ENCODE measurements at regions not wholly inside any gene's neighbourhood (a gene's known extent, or its start where the extent isn't known, plus 50 kb on each side); places are given as distances from the start of the nearest gene placed in this dataset.

DNA sequence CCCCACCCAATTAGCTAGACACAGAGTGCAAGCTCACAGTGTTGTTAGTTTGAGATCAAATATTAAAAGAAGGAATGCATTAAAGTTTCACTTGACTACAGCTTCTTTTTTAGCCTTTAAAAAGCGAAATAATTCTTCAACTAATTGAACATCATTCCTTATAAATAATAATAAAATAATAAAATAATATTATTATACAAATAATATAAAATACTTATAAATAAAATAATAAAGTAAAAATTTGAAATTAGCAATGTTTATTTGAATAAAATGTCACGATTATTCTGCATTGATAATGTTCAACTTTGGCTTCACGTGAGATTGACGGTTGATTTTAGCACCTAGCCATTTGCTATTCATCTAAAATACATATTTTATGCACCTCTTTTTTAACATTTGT lies 819.3 kb downstream of the FRK start:
- H4K20me1 ChIP-seq (ENCODE audit: insufficient read depth, low read length), result no peaks in the 10 kb centered on the region
- H3K9me2 ChIP-seq (ENCODE audit: low read depth, low read length), result no peaks in the 10 kb centered on the region
- no peaks in the 10 kb centered on the region for H3K27me3 ChIP-seq (ENCODE audit: insufficient read depth, low read length)
- no peak overlapping the region for H2AFZ ChIP-seq (ENCODE audit: low read length)
- no peak overlapping the region for H3K27ac ChIP-seq (ENCODE audit: low read depth, low read length, poor library complexity, severe bottlenecking)
- H3K4me2 ChIP-seq (ENCODE audit: low read length), result no peak overlapping the region
- no peaks in the 10 kb centered on the region for H3K79me2 ChIP-seq (ENCODE audit: insufficient read depth, low read length)
- H3K4me1 ChIP-seq (ENCODE audit: insufficient read depth, low read length, severe bottlenecking), result no peaks in the 10 kb centered on the region
- TF ChIP-seq, protein P1, sequence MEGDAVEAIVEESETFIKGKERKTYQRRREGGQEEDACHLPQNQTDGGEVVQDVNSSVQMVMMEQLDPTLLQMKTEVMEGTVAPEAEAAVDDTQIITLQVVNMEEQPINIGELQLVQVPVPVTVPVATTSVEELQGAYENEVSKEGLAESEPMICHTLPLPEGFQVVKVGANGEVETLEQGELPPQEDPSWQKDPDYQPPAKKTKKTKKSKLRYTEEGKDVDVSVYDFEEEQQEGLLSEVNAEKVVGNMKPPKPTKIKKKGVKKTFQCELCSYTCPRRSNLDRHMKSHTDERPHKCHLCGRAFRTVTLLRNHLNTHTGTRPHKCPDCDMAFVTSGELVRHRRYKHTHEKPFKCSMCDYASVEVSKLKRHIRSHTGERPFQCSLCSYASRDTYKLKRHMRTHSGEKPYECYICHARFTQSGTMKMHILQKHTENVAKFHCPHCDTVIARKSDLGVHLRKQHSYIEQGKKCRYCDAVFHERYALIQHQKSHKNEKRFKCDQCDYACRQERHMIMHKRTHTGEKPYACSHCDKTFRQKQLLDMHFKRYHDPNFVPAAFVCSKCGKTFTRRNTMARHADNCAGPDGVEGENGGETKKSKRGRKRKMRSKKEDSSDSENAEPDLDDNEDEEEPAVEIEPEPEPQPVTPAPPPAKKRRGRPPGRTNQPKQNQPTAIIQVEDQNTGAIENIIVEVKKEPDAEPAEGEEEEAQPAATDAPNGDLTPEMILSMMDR (IDR thresholded peaks at IDR 0.05; ENCODE audit: low read length), result no peak
- TF ChIP-seq EZH2 (IDR thresholded peaks at IDR 0.05; ENCODE audit: borderline replicate concordance, low read length), result no peak
- 0 out of 2 replicates have a peak, but pooled peaks cover 3% of the 10 kb centered on the region for H3K9me3 ChIP-seq (ENCODE audit: low read length)
- no peak overlapping the region for H3K9ac ChIP-seq (ENCODE audit: low read length)
- no peaks in the 10 kb centered on the region for H3K36me3 ChIP-seq (ENCODE audit: insufficient read depth, low read length)
- H3K4me3 ChIP-seq (ENCODE audit: low read depth, low read length, poor library complexity, severe bottlenecking), result no peak overlapping the region
- H3F3A ChIP-seq (ENCODE audit: insufficient read depth, low read length), result no peaks in the 10 kb centered on the region

DNA sequence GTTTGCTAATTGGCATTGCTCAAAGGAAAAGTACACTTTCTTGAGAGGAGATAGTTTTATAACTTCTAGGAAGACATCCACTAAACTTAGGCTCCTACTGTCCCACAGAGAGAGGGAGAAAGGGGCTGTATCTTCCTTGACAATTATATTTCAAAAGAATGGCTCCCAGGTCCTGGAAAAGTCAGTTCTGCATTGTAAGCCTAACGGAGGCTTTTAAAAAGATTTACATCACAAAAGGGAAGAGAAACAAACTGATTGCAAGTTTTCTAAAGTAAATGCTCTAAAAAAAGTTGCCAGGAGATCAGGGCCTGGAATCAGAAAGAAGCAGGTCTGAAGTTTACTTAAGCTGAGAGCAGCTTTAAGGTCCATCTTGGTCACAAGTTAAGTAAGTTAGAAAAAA lies 839.5 kb downstream of the FRK start:
- no peaks in the 10 kb centered on the region for H3K36me3 ChIP-seq (ENCODE audit: insufficient read depth, low read length)
- no peak overlapping the region for H2AFZ ChIP-seq (ENCODE audit: low read length)
- H3K4me1 ChIP-seq (ENCODE audit: insufficient read depth, low read length, severe bottlenecking), result no peaks in the 10 kb centered on the region
- no peaks in the 10 kb centered on the region for H3K79me2 ChIP-seq (ENCODE audit: insufficient read depth, low read length)
- H3K9ac ChIP-seq (ENCODE audit: low read length), result no peak overlapping the region
- H3F3A ChIP-seq (ENCODE audit: insufficient read depth, low read length), result no peaks in the 10 kb centered on the region
- H3K4me2 ChIP-seq (ENCODE audit: low read length), result no peak overlapping the region
- H4K20me1 ChIP-seq (ENCODE audit: insufficient read depth, low read length), result no peaks in the 10 kb centered on the region
- TF ChIP-seq EZH2 (IDR thresholded peaks at IDR 0.05; ENCODE audit: borderline replicate concordance, low read length), result no peak
- TF ChIP-seq, protein P1 (IDR thresholded peaks at IDR 0.05; ENCODE audit: low read length), result no peak
- no peak overlapping the region for H3K4me3 ChIP-seq (ENCODE audit: low read depth, low read length, poor library complexity, severe bottlenecking)
- H3K9me3 ChIP-seq (ENCODE audit: low read length), result no peaks in the 10 kb centered on the region
- H3K27ac ChIP-seq (ENCODE audit: low read depth, low read length, poor library complexity, severe bottlenecking), result no peak overlapping the region
- H3K27me3 ChIP-seq (ENCODE audit: insufficient read depth, low read length), result no peaks in the 10 kb centered on the region
- no peaks in the 10 kb centered on the region for H3K9me2 ChIP-seq (ENCODE audit: low read depth, low read length)

DNA sequence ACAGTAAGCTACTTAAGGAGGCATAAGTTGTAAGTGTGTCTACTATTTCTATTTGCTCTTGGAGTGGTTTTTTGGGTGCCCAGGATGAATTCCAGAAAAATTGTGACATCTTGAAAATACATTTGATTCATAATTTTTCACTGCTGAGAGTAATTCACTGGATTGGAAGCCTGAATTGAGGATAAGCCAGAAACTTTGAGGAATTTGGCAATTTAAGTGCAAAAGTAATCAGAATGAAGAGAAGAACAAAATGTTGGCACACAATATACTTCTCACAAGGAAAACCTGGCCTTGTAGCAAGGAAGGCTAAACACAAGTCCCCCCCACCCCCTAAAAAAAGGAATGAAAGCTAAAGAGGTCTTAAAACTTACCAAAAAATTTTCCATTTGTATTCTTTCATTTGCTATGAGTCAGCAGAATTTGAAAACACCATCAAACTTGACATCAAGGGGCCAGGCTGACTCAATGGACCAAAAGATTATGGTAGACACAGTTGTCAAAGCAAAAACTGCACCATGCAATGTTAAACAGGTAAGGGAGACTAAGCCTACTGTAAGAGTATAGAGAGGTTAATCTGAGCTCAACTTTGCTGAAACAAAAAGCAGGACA lies 840.0 kb downstream of the FRK start:
- Histone ChIP-seq H4K20me1 (ENCODE audit: insufficient read depth, low read length) (no peaks in the 10 kb centered on the region), H3K79me2 (ENCODE audit: insufficient read depth, low read length) (no peaks in the 10 kb centered on the region), H3K9ac (ENCODE audit: low read length) (no peak overlapping the region), H3K4me2 (ENCODE audit: low read length) (no peak overlapping the region), H3K4me3 (ENCODE audit: low read depth, low read length, poor library complexity, severe bottlenecking) (no peak overlapping the region), H2AFZ (ENCODE audit: low read length) (no peak overlapping the region), H3K36me3 (ENCODE audit: insufficient read depth, low read length) (no peaks in the 10 kb centered on the region), H3K27me3 (ENCODE audit: insufficient read depth, low read length) (no peaks in the 10 kb centered on the region), H3K27ac (ENCODE audit: low read depth, low read length, poor library complexity, severe bottlenecking) (no peak overlapping the region), H3K9me3 (ENCODE audit: low read length) (no peaks in the 10 kb centered on the region), H3K9me2 (ENCODE audit: low read depth, low read length) (no peaks in the 10 kb centered on the region), H3K4me1 (ENCODE audit: insufficient read depth, low read length, severe bottlenecking) (no peaks in the 10 kb centered on the region), H3F3A (ENCODE audit: insufficient read depth, low read length) (no peaks in the 10 kb centered on the region)
- no peak for TF ChIP-seq EZH2 (IDR thresholded peaks at IDR 0.05; ENCODE audit: borderline replicate concordance, low read length)
- TF ChIP-seq, protein P1 (IDR thresholded peaks at IDR 0.05; ENCODE audit: low read length), result no peak

All from OCI-LY1 (cell line).